Activated CD4-positive, alpha-beta T cell treated with anti-CD3 and anti-CD28 coated beads for 24 hours (primary cell): ENCODE measurements at regions not wholly inside any gene's neighbourhood (a gene's known extent, or its start where the extent isn't known, plus 50 kb on each side); places are given as distances from the start of the nearest gene placed in this dataset.

Experiments used
- DNase-seq, 2 donors: peaks; one replicate each; pipeline ENCODE4 v3.0.0-alpha.2; 2020; ENCODE audit warnings: low read depth in 2 of 2

DNA sequence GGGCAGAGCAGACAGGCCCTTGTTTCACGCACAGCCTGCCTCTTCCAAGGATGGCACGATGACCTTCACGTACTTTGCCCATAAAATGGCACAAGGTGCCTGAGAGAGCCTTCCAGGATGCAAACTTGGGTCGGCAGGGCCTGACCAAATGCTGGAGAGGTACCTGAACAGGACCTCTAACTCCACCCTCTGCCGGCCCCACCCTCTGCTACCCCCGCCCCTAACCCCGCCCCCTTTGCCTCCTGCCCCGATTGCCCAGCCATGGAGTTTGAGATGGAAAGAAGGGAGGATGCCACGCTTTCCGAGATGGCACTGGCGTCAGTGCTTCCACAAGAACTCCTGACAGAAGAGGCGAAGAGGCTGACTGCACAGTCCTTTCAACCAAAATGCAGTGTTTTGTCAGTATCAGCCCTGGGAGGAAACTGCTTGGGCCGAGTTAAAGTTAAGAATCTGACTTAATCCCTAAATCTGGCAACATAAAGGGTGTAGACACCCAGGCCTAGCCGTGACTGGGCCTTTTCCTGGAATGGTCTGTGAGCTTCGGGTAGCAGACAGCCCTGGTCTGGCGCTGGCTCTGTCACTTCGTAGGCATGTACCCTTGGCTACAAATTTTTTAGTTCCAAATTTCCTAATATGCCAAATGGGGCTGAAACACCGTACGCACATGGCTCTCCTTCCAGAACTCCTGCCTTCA, 230.3 kb upstream of the RGMA start:
- DNase-seq, result no peak

- DNase-seq, result no peak
These were observed 228.8 kb upstream of the RGMA start for GRCh38 chr15:93317772-93318171.

DNA sequence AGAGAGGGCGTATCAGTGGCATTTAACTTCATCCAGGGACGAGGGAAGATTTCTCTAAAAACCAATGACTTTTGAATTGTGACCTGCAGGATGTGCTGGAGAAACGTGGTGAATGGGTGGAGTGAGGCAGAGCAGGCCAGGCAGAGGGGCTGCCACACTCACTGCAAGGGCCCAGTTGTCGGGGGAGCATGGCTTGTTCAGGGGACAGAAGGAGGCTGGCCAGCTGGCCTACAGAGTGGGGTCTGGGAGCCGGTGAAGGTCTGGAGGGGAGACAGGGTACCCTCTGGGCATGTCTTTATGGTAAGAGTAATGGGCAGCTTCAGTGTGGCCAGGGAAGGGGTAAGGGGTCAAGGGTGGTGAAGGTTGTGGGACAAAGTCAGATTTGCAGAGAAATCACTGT, 225.2 kb upstream of the RGMA start:
- no peak for DNase-seq

DNA sequence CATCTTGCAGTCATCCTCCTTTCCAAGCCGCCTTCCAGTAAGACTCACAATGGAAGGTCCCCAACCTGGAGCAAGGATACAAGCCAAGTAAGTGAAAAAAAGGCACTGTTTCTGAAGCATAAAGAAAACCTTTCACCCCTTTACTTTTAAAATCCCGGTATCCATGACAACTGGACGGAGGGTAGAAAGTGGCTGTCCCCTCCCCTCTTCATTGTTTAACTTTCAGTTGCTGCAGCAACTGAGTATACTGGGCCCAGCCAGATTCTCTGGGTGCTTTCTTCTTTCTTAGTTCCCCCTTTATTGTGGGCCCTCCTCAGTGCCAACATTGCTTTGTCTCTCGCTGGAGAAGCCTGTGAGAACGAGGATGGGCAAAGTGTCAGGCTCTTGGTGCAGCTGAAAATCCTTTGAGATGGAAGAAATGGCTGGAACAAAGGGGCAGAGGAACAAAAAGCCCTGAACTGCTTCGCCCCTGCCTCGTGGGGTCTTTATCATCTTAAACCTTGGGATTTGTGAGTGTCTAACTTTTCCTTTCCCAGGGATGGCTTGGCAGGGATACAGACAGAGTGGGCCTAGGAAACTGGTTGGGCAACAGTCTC, 224.0 kb upstream of the RGMA start:
- DNase-seq, result no peak

GRCh38 chr15:93311620-93312019, 222.6 kb upstream of the RGMA start:
- no peak for DNase-seq

DNA sequence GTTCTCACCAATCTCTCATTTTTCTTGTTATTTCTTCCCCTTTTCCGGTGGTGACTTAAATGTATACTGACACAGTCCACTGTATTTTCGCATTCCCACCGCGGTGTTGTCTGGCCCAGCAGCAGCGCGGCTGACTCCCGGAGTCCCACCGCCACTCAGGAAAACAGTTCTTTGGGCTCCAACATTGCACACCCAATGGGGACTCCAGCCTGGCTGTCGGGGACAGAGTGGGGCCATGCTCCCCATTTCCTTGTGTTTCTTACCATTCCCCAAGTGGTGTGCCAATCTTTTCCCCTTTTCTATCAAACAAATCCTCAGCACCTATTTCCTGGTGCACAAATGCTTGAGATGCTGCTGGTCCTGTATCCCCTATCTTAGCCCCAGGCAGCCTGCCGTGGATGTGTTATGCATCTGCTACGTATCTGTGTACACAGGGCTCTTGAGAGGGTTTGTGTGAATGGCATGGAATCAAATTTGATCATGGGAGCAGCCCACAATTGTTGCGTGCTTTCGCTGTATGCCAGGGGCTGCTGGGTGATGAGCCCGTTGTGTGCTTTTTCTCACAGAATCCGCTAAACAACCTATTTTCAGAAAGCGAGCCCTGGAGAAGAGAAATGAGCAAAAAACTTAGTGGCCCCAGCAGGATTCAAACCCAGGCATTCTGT, 219.1 kb upstream of the RGMA start:
- no peak for DNase-seq

DNA sequence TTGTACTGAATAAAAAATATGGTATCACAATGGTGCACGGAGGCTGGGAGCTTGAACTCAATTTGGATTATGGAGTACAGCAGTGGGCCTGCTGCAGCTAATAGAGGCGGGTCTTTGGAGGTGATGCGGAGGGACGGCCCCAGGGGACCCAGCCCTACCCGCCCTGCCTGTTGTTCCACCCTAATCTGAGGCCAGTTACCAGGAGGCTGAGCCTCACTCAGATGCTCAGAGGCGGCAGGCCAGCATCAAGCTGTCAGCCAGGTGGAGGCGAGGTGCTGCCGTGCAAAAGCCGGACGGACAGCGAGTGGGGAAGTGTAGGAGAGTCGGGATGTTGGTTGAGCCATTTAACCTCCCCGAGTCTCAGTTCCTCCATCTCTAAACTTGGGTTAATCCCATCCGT, 218.5 kb upstream of the RGMA start:
- DNase-seq, result no peak

GRCh38 chr15:93305306-93305705, 216.3 kb upstream of the RGMA start:
- no peak for DNase-seq

GRCh38 chr15:93302080-93302765, 213.2 kb upstream of the RGMA start:
- no peak for DNase-seq

- DNase-seq, result no peak
These were observed 211.8 kb upstream of the RGMA start for GRCh38 chr15:93300796-93301195.

GRCh38 chr15:93299675-93300074, 210.7 kb upstream of the RGMA start:
- DNase-seq, result no peak

DNA sequence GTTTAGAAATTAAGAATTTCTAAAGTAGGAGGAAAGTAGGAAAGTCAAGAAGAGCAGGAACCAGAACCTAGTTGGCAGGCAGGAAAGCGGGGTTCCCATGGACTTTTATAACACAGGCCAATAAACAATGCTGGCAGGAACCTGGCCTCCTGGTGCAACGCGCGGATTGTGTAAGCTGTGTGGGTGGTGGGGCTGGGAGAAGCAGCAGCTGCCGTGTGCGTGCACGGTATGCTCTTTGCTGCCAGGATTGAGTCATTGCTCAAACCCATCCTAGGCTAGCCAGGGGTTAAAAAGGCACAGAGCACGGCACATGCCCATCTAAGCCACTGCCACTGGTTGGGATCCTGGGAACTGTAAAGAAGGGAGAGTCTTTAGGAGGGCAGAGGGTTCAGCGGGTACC, 209.9 kb upstream of the RGMA start:
- DNase-seq, result no peak

DNA sequence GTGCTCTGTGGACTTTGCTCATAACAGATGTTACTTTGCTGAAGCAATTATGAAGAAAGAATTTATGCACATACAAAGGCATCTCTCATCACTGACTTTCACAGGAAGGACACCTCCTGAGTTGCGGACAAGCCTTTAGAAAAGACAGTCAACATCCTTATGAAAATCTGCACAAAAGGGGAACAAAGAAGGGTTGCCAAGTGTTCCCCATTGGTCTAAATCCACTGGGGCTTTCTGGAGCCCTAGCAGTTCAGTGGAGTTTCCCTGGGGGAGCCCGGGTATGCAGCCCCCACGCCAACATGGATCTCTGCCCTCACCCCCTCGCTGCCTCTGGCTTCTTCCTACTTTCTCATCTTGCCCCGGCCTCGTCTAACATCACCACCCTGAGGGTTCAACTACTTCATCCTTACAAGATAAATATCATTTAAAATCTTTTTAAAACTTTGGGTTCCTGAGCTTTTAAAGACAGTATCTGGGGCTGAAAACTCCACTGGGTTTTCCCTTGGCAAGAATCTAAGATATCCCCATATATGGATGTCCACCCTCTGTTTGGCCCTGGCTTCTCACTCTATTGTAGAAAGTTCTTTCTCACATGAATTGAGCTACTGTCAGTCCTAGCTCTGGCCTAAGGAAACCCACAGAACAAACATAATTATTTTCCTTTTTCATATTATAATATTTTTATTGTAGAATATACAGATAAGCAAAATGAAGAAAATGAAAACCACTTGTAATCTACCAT, 207.9 kb upstream of the RGMA start:
- no peak for DNase-seq

- no peak for DNase-seq
These were observed 205.9 kb upstream of the RGMA start for GRCh38 chr15:93294896-93295295.

DNA sequence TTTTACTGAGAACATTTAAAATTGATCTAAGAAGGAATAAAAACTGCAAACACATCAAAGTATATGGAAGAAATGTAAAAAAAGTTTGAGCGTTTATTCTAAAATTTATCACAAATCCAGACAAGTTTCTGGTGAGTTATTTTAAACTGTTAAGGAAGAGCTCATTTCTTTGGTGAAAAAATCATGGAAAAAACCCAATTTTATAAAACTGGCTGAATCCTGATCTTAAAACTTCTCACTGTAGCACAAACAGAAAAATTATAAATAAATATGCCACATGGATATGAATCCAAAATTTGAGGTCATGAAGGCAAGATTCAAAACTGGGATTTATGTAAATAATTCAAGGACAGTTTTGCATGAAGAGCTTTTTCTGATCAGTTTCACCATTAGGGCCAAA, 205.1 kb upstream of the RGMA start:
- DNase-seq, result no peak

- DNase-seq, result no peak
These were observed 202.4 kb upstream of the RGMA start for GRCh38 chr15:93291380-93291779.

GRCh38 chr15:93290618-93290946, 201.6 kb upstream of the RGMA start:
- no peak for DNase-seq

DNA sequence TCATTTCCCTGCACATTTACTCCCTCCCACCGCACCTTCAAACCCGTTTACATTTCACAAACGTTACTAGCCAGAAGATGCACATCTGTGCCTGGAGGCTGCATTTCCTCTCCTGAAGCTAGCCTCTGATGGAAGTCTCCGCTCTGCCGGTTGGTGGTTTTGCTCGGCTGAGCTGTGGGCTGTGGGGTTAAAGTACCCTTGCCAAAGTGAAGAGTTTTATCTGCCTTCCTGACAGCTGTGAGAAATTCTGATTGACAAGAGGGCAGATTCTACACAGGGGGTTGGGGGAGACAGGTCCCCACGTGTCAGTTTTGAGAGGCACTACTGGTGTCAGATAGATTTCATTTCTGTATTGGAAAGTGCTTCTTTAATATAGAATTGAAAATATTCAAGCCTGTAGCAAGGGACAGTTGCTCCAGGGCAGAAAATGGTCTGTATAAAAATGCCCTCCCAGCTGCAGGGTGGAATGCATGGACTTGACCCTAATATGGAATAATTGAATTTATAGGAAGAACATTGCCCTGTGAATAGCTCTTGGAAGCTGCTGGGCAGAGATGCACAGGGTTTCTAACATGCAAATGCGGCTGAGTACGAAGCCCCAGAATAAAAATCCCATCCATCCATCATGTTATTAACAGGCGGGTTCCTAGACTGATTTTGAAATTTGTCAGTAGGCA, 201.1 kb upstream of the RGMA start:
- no peak for DNase-seq

- DNase-seq, result no peak
These were observed 199.8 kb upstream of the RGMA start for GRCh38 chr15:93288728-93289294.

- no peak for DNase-seq
These were observed 197.4 kb upstream of the RGMA start for GRCh38 chr15:93286446-93286845.

GRCh38 chr15:93283854-93284253, 194.8 kb upstream of the RGMA start:
- no peak for DNase-seq
